Progenitor cell of endocrine pancreas (in vitro differentiated cells): ENCODE measurements at regions not wholly inside any gene's neighbourhood (a gene's known extent, or its start where the extent isn't known, plus 50 kb on each side); places are given as distances from the start of the nearest gene placed in this dataset.
"Not testable (repeated sequence)": the region's sequence is repeated elsewhere in the genome, so short reads cannot be mapped to it uniquely, and the experiment has no call there.

Source experiments
- DNase-seq: peaks from one replicate; pipeline ENCODE4 v3.0.0; 2021; ENCODE audit warnings: low spot score; ENCODE audit not compliant: unreplicated experiment
- H3K27ac Mint-ChIP-seq: 2 replicates; pipeline ENCODE4 v1.8.0; 2021; ENCODE audit warnings: mild to moderate bottlenecking, moderate library complexity, mixed read lengths
- H3K27me3 Mint-ChIP-seq: 2 replicates; pipeline ENCODE4 v1.8.0; 2021; ENCODE audit warnings: mixed read lengths
- H3K36me3 Mint-ChIP-seq: 2 replicates; pipeline ENCODE4 v1.8.0; 2022; ENCODE audit warnings: mixed read lengths; ENCODE audit not compliant: insufficient read depth
- H3K4me1 Mint-ChIP-seq: 2 replicates; pipeline ENCODE4 v1.8.0; 2021; ENCODE audit warnings: low read depth, mixed read lengths
- H3K4me3 Mint-ChIP-seq: 2 replicates; pipeline ENCODE4 v1.8.0; 2021; ENCODE audit warnings: low read depth, mild to moderate bottlenecking, moderate library complexity, mixed read lengths
- H3K9me3 Mint-ChIP-seq: 2 replicates; pipeline ENCODE4 v1.8.0; 2021; ENCODE audit warnings: low read depth, mixed read lengths
- TF ChIP-seq, protein P1 (sequence below): fragments of 200-600 bp; sonication (generic); IDR thresholded peaks from one replicate; pipeline ENCODE4 v1.5.0; 2021; ENCODE audit warnings: antibody characterized with exemption, mild to moderate bottlenecking; ENCODE audit not compliant: unreplicated experiment

- Mint-ChIP-seq H3K27ac (no peak overlapping the region), H3K9me3 (no peaks in the 10 kb centered on the region), H3K36me3 (no peaks in the 10 kb centered on the region), H3K4me1 (no peaks in the 10 kb centered on the region), H3K4me3 (no peak overlapping the region), H3K27me3 (no peaks in the 10 kb centered on the region)
- TF ChIP-seq, protein P1, sequence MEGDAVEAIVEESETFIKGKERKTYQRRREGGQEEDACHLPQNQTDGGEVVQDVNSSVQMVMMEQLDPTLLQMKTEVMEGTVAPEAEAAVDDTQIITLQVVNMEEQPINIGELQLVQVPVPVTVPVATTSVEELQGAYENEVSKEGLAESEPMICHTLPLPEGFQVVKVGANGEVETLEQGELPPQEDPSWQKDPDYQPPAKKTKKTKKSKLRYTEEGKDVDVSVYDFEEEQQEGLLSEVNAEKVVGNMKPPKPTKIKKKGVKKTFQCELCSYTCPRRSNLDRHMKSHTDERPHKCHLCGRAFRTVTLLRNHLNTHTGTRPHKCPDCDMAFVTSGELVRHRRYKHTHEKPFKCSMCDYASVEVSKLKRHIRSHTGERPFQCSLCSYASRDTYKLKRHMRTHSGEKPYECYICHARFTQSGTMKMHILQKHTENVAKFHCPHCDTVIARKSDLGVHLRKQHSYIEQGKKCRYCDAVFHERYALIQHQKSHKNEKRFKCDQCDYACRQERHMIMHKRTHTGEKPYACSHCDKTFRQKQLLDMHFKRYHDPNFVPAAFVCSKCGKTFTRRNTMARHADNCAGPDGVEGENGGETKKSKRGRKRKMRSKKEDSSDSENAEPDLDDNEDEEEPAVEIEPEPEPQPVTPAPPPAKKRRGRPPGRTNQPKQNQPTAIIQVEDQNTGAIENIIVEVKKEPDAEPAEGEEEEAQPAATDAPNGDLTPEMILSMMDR: no peak
- no peak for DNase-seq
Observed at GRCh38 chr4:20172070-20172760, 79.5 kb upstream of the SLIT2 start.

DNA sequence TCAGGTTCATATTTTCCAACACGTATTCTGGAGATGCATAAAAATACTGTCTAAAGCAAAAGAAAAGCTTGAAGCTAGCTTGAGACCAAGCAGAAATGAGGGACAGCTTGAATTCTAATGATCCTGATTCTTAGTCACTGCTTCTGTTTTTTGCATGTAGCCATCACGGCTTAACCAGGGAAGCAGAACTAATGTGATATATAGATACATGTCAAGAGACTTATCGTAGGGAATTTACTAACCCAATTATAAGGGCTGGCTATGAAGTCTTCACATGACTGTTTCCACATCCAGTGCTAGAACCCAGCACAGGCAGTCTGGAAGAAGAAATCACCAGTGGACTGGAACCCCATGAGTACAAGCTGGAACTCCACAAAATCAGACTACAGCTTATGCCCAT, 85.2 kb upstream of the SLIT2 start:
- no peaks in the 10 kb centered on the region for H3K27me3 Mint-ChIP-seq
- TF ChIP-seq, protein P1: no peak
- no peak for DNase-seq
- no peaks in the 10 kb centered on the region for H3K9me3 Mint-ChIP-seq
- H3K36me3 Mint-ChIP-seq: no peaks in the 10 kb centered on the region
- no peak overlapping the region for H3K4me3 Mint-ChIP-seq
- no peak overlapping the region for H3K27ac Mint-ChIP-seq
- no peaks in the 10 kb centered on the region for H3K4me1 Mint-ChIP-seq

- TF ChIP-seq, protein P1: no peak
- no peak for DNase-seq
- Mint-ChIP-seq H3K4me1 (no peaks in the 10 kb centered on the region), H3K9me3 (peaks cover 3% of the 10 kb centered on the region), H3K27ac (no peak overlapping the region), H3K36me3 (no peaks in the 10 kb centered on the region), H3K27me3 (no peaks in the 10 kb centered on the region), H3K4me3 (no peak overlapping the region)
Observed at GRCh38 chr4:20159516-20159915, 92.2 kb upstream of the SLIT2 start.

DNA sequence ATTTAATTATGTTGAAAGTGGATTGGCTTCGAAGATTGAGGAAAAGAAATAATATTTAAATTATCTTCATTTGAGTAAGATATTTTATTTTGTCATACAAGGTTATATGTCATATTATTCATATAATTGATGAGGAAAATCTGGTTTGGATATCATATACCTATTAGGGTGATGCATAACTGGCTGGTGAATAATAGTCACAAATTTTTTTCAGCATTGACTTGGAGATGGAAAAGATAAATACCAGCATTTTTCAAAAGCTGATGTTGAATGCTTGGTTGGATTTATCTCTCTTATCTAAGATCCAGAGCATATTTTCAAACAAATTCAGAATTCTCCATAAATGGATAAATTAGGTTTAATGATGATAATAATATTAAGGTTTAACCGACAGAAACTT, 93.5 kb upstream of the SLIT2 start:
- no peaks in the 10 kb centered on the region for H3K4me1 Mint-ChIP-seq
- DNase-seq: no peak
- peaks cover 3% of the 10 kb centered on the region for H3K9me3 Mint-ChIP-seq
- no peak overlapping the region for H3K27ac Mint-ChIP-seq
- no peaks in the 10 kb centered on the region for H3K27me3 Mint-ChIP-seq
- no peak overlapping the region for H3K4me3 Mint-ChIP-seq
- TF ChIP-seq, protein P1: no peak
- H3K36me3 Mint-ChIP-seq: no peaks in the 10 kb centered on the region

GRCh38 chr4:20151436-20151835, 100.3 kb upstream of the SLIT2 start:
- Mint-ChIP-seq H3K9me3 (no peaks in the 10 kb centered on the region), H3K4me3 (no peak overlapping the region), H3K36me3 (no peaks in the 10 kb centered on the region), H3K27ac (no peak overlapping the region), H3K27me3 (no peaks in the 10 kb centered on the region), H3K4me1 (no peaks in the 10 kb centered on the region)
- TF ChIP-seq, protein P1: no peak
- DNase-seq: no peak

GRCh38 chr4:20149143-20149542, 102.6 kb upstream of the SLIT2 start:
- H3K27me3 Mint-ChIP-seq, DNase-seq, H3K36me3 Mint-ChIP-seq, H3K4me3 Mint-ChIP-seq, H3K27ac Mint-ChIP-seq, H3K4me1 Mint-ChIP-seq: not testable (repeated sequence)
- H3K9me3 Mint-ChIP-seq: peaks cover 11% of the 10 kb centered on the region
